ENCODE measurements at regions not wholly inside any gene's neighbourhood (a gene's known extent, or its start where the extent isn't known, plus 50 kb on each side); places are given as distances from the start of the nearest gene placed in this dataset.

- in situ Hi-C loops (cut with MboI; ENCODE audit: low pct_ligation_motif_present in 1 of 4, low pct_unique_long_range_greater_than_20kb in 1 of 4, low sequenced_read_pairs in 3 of 4) (no loop called here), intact Hi-C loops (cut with DNase I; ENCODE audit: low total_unique reads) (no loop called here)
- Histone ChIP-seq H3K27me3 (no peaks in the 10 kb centered on the region), H3K4me3 (no peak overlapping the region), H3K4me1 (peaks cover 0 to 3% (median 0%) of the 10 kb centered on the region in 4 donors), H3K9me3 (no peaks in the 10 kb centered on the region), H3K36me3 (no peaks in the 10 kb centered on the region), H3K27ac (no peak overlapping the region)
- 73 to 84% methylated on average over 2 to 8 of the region's 8 CpGs for WGBS, 2 donors (ENCODE audit: low coverage in 1 of 2)
- TF ChIP-seq POLR2AphosphoS5 (IDR thresholded peaks at IDR 0.05) = no peak
- TF ChIP-seq POLR2A (IDR thresholded peaks at IDR 0.05) = no peak
- TF ChIP-seq, protein P1, sequence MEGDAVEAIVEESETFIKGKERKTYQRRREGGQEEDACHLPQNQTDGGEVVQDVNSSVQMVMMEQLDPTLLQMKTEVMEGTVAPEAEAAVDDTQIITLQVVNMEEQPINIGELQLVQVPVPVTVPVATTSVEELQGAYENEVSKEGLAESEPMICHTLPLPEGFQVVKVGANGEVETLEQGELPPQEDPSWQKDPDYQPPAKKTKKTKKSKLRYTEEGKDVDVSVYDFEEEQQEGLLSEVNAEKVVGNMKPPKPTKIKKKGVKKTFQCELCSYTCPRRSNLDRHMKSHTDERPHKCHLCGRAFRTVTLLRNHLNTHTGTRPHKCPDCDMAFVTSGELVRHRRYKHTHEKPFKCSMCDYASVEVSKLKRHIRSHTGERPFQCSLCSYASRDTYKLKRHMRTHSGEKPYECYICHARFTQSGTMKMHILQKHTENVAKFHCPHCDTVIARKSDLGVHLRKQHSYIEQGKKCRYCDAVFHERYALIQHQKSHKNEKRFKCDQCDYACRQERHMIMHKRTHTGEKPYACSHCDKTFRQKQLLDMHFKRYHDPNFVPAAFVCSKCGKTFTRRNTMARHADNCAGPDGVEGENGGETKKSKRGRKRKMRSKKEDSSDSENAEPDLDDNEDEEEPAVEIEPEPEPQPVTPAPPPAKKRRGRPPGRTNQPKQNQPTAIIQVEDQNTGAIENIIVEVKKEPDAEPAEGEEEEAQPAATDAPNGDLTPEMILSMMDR (IDR thresholded peaks at IDR 0.05) = no peak
- TF ChIP-seq EP300 (IDR thresholded peaks at IDR 0.05; ENCODE audit: low read depth) = no peak
- DNase-seq = no peak
Measured at GRCh38 chr10:3679950-3680629, 104.9 kb downstream of the KLF6 start.

DNA sequence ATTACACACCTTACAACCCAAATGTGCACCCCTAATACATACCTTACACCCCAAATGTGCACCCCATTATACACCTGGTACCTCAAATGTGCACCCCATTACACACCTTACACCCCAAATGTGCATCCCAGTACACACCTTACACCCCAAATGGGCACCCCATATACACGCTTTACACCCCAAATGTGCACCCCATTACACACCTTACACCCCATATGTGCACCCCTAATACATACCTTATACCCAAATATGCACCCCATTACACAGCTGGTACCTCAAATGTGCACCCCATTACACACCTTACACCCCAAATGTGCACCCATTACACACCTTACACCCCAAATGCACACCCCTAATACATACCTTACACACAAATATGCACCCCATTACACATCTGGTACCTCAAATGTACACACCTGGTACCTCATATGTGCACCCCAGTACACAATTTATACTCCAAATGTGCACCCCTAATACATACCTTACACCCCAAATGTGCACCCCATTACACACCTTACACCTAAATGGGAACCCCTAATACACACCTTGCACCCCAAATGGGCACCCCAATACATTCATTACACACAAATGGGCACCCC, 106.3 kb downstream of the KLF6 start:
- Histone ChIP-seq H3K27ac (no peak overlapping the region), H3K4me1 (peaks cover 0 to 3% (median 0%) of the 10 kb centered on the region in 4 donors), H3K9me3 (no peaks in the 10 kb centered on the region), H3K4me3 (no peak overlapping the region), H3K36me3 (no peaks in the 10 kb centered on the region), H3K27me3 (no peaks in the 10 kb centered on the region)
- intact Hi-C loops (cut with DNase I; ENCODE audit: low total_unique reads) (no loop called here), in situ Hi-C loops (cut with MboI; ENCODE audit: low pct_ligation_motif_present in 1 of 4, low pct_unique_long_range_greater_than_20kb in 1 of 4, low sequenced_read_pairs in 3 of 4) (no loop called here)
- DNase-seq = no peak
- no peak for TF ChIP-seq POLR2AphosphoS5 (IDR thresholded peaks at IDR 0.05)
- TF ChIP-seq, protein P1 (IDR thresholded peaks at IDR 0.05) = no peak
- no peak for TF ChIP-seq POLR2A (IDR thresholded peaks at IDR 0.05)
- no peak for TF ChIP-seq EP300 (IDR thresholded peaks at IDR 0.05; ENCODE audit: low read depth)
- 33 to 81% methylated on average over 1 of the region's 1 CpG for WGBS, 2 donors (ENCODE audit: low coverage in 1 of 2)

DNA sequence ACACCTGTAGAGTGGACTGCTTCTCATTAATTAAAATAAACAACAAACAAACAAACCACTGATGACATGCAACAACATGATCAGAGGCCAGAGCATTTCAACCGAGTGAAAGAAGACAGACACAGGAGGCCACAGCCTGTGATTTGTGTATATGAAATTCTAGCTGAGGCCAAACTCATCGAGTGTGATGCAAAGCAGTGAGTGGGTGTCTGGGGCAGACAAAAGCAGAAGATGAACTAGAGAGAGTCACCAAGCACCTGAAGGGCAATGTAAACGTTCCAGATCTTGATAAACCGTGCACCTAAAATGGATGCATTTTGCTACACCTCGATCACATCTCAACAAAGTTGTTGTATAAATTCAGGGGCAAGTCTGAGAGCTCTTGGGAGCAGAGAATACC, 108.4 kb downstream of the KLF6 start:
- Histone ChIP-seq H3K27me3 (no peaks in the 10 kb centered on the region), H3K36me3 (no peaks in the 10 kb centered on the region), H3K27ac (no peak overlapping the region), H3K4me3 (no peak overlapping the region), H3K9me3 (no peaks in the 10 kb centered on the region), H3K4me1 (no peaks in the 10 kb centered on the region)
- intact Hi-C loops (cut with DNase I; ENCODE audit: low total_unique reads) (no loop called here), in situ Hi-C loops (cut with MboI; ENCODE audit: low pct_ligation_motif_present in 1 of 4, low pct_unique_long_range_greater_than_20kb in 1 of 4, low sequenced_read_pairs in 3 of 4) (no loop called here)
- TF ChIP-seq EP300 (IDR thresholded peaks at IDR 0.05; ENCODE audit: low read depth) = no peak
- TF ChIP-seq POLR2A (IDR thresholded peaks at IDR 0.05) = no peak
- TF ChIP-seq, protein P1 (IDR thresholded peaks at IDR 0.05) = no peak
- TF ChIP-seq POLR2AphosphoS5 (IDR thresholded peaks at IDR 0.05) = no peak
- WGBS, 2 donors (ENCODE audit: low coverage in 1 of 2) = 59 to 60% methylated on average over 4 to 5 of the region's 5 CpGs
- DNase-seq = no peak

- no peak for DNase-seq
- no peaks in the 10 kb centered on the region for H3K4me1 ChIP-seq
- no peaks in the 10 kb centered on the region for H3K27me3 ChIP-seq
- no peaks in the 10 kb centered on the region for H3K9me3 ChIP-seq
- TF ChIP-seq, protein P1 (IDR thresholded peaks at IDR 0.05) = no peak
- TF ChIP-seq POLR2A (IDR thresholded peaks at IDR 0.05) (no peak), EP300 (IDR thresholded peaks at IDR 0.05; ENCODE audit: low read depth) (no peak), POLR2AphosphoS5 (IDR thresholded peaks at IDR 0.05) (no peak)
- no peak overlapping the region for H3K27ac ChIP-seq
- intact Hi-C loops (cut with DNase I; ENCODE audit: low total_unique reads) = no loop called here
- 82 to 88% methylated on average over 4 to 5 of the region's 5 CpGs for WGBS, 2 donors (ENCODE audit: low coverage in 1 of 2)
- H3K4me3 ChIP-seq = no peak overlapping the region
- H3K36me3 ChIP-seq = no peaks in the 10 kb centered on the region
- in situ Hi-C loops (cut with MboI; ENCODE audit: low pct_ligation_motif_present in 1 of 4, low pct_unique_long_range_greater_than_20kb in 1 of 4, low sequenced_read_pairs in 3 of 4) = no loop called here
Measured at GRCh38 chr10:3672220-3672619, 112.8 kb downstream of the KLF6 start.

Data from transverse colon (tissue), 4 donors.